NCI-H2171 (cell line): ENCODE measurements at regions not wholly inside any gene's neighbourhood (a gene's known extent, or its start where the extent isn't known, plus 50 kb on each side); places are given as distances from the start of the nearest gene placed in this dataset.

Source experiments
- DNase-seq: peaks from one replicate; lab custom pipeline; 2025; lab: John Stamatoyannopoulos, UW

- DNase-seq = peak; percentile 9
Observed at GRCh38 chr11:113553915-113554314, 78.7 kb upstream of the DRD2 start.

- DNase-seq = no peak
Observed at GRCh38 chr11:113553235-113553634, 78.0 kb upstream of the DRD2 start.

GRCh38 chr11:113552271-113552670 is 77.1 kb upstream of the DRD2 start:
- DNase-seq = no peak

GRCh38 chr11:113551645-113552044 is 76.4 kb upstream of the DRD2 start:
- DNase-seq = no peak

GRCh38 chr11:113549611-113550578 is 74.7 kb upstream of the DRD2 start:
- DNase-seq = no peak

GRCh38 chr11:113549061-113549460 is 73.9 kb upstream of the DRD2 start:
- no peak for DNase-seq

- no peak for DNase-seq
Observed at GRCh38 chr11:113547739-113548138, 72.5 kb upstream of the DRD2 start.

GRCh38 chr11:113546757-113547507 is 71.7 kb upstream of the DRD2 start:
- DNase-seq = no peak

GRCh38 chr11:113542420-113542819 is 67.2 kb upstream of the DRD2 start:
- DNase-seq = no peak

GRCh38 chr11:113540416-113541330 is 65.5 kb upstream of the DRD2 start:
- no peak for DNase-seq

GRCh38 chr11:113538451-113539412 is 63.5 kb upstream of the DRD2 start:
- DNase-seq = no peak

GRCh38 chr11:113534625-113535024 is 59.4 kb upstream of the DRD2 start:
- DNase-seq = no peak

- peak; percentile 23 for DNase-seq
Observed at GRCh38 chr11:113533425-113533698, 58.2 kb upstream of the DRD2 start.

GRCh38 chr11:113532697-113533424 is 57.7 kb upstream of the DRD2 start:
- DNase-seq = peak; percentile 64

GRCh38 chr11:113531575-113532451 is 56.6 kb upstream of the DRD2 start:
- DNase-seq = peak; percentile 3

GRCh38 chr11:113531083-113531482 is 55.9 kb upstream of the DRD2 start:
- no peak for DNase-seq

- DNase-seq = peak; percentile 34
Observed at GRCh38 chr11:113529606-113530005, 54.4 kb upstream of the DRD2 start.

GRCh38 chr11:113528982-113529381 is 53.8 kb upstream of the DRD2 start:
- no peak for DNase-seq

- no peak for DNase-seq
Observed at GRCh38 chr11:113526521-113526920, 51.3 kb upstream of the DRD2 start.
